NT2/D1 (cell line): ENCODE measurements at regions not wholly inside any gene's neighbourhood (a gene's known extent, or its start where the extent isn't known, plus 50 kb on each side); places are given as distances from the start of the nearest gene placed in this dataset.

Experiments
- DNase-seq: peaks from one replicate; pipeline ENCODE4 v3.0.0-alpha.2; 2011; ENCODE audit warnings: low read depth, low spot score
- H3K27me3 ChIP-seq: 2 replicates; pipeline ENCODE4 v1.6.0; 2011; ENCODE audit warnings: mild to moderate bottlenecking; ENCODE audit not compliant: insufficient read length, insufficient read depth
- H3K36me3 ChIP-seq: 2 replicates; pipeline ENCODE4 v1.6.1; 2011; ENCODE audit warnings: mild to moderate bottlenecking, low read length, mixed read lengths; ENCODE audit not compliant: insufficient read depth, insufficient read length
- H3K4me1 ChIP-seq: 2 replicates; pipeline ENCODE4 v1.5.1; 2011; ENCODE audit not compliant: insufficient read depth, insufficient read length
- H3K4me3 ChIP-seq: 2 replicates; pipeline ENCODE4 v1.5.1; 2011; ENCODE audit warnings: low read depth; ENCODE audit not compliant: insufficient read length
- H3K9ac ChIP-seq: 2 replicates; pipeline ENCODE4 v1.6.0; 2011; ENCODE audit warnings: low read depth; ENCODE audit not compliant: insufficient read length
- H3K9me3 ChIP-seq: 2 replicates; pipeline ENCODE4 v1.5.1; 2011; ENCODE audit warnings: mild to moderate bottlenecking, low read length; ENCODE audit not compliant: insufficient read depth
- SUZ12 ChIP-seq: IDR thresholded peaks from 2 replicates; pipeline ENCODE4 v1.6.1; 2011; ENCODE audit not compliant: insufficient read length, insufficient read depth; ENCODE audit errors: extremely low read depth
- YY1 ChIP-seq: IDR thresholded peaks from 2 replicates; pipeline ENCODE4 v1.6.1; 2011; ENCODE audit not compliant: insufficient read length, insufficient read depth
- ZNF274 ChIP-seq: IDR thresholded peaks from 2 replicates; pipeline ENCODE4 v1.6.1; 2011; ENCODE audit warnings: mild to moderate bottlenecking, low read depth, low read length

GRCh38 chr1:17948594-17948993 lies 159.0 kb upstream of the IGSF21 start:
- TF ChIP-seq ZNF274: no peak
- TF ChIP-seq SUZ12: no peak
- TF ChIP-seq YY1: no peak
- DNase-seq: no peak
- H3K27me3 ChIP-seq: no peaks in the 10 kb centered on the region

GRCh38 chr1:17949511-17949910 lies 158.1 kb upstream of the IGSF21 start:
- no peak for DNase-seq
- no peak overlapping the region for H3K9ac ChIP-seq

More at GRCh38 chr1:17948594-17948993, 159.0 kb upstream of the IGSF21 start:
- Histone ChIP-seq H3K4me1 (peaks cover 7% of the 10 kb centered on the region), H3K4me3 (no peak overlapping the region), H3K9ac (no peak overlapping the region), H3K9me3 (no peaks in the 10 kb centered on the region), H3K36me3 (no peaks in the 10 kb centered on the region)

GRCh38 chr1:17950728-17951127 lies 156.9 kb upstream of the IGSF21 start:
- Histone ChIP-seq H3K9ac (no peak overlapping the region), H3K4me1 (peaks cover 7% of the 10 kb centered on the region), H3K4me3 (no peak overlapping the region), H3K9me3 (no peaks in the 10 kb centered on the region), H3K27me3 (no peaks in the 10 kb centered on the region), H3K36me3 (no peaks in the 10 kb centered on the region)
- no peak for TF ChIP-seq SUZ12
- TF ChIP-seq YY1: no peak
- no peak for TF ChIP-seq ZNF274
- no peak for DNase-seq

More at GRCh38 chr1:17949511-17949910, 158.1 kb upstream of the IGSF21 start:
- TF ChIP-seq SUZ12: no peak
- no peak for TF ChIP-seq ZNF274
- no peak for TF ChIP-seq YY1
- Histone ChIP-seq H3K36me3 (no peaks in the 10 kb centered on the region), H3K9me3 (no peaks in the 10 kb centered on the region), H3K4me3 (no peak overlapping the region), H3K4me1 (peaks cover 7% of the 10 kb centered on the region), H3K27me3 (no peaks in the 10 kb centered on the region)

DNA sequence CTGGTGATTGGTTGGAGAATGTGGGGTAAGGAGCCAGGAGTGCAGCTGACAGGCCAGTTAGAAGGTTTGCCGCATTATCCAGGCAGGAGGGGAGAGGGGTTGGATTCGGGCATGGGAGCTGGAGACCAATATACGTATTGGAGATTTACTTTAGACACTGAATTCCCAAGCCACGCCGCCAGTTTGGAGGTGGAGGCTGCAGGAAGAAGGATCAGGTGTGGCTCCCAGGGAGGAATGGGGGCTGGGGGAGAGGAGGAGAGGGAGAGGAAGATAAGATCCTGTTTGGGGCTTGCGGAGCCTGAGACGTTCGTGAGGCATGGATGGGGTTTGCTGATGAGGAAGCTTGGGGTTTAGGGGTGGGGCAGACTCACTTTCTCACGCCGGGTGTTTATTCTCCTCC lies 155.1 kb upstream of the IGSF21 start:
- no peaks in the 10 kb centered on the region for H3K36me3 ChIP-seq

GRCh38 chr1:17953921-17954320 lies 153.7 kb upstream of the IGSF21 start:
- Histone ChIP-seq H3K4me3 (no peak overlapping the region), H3K36me3 (no peaks in the 10 kb centered on the region), H3K9me3 (no peaks in the 10 kb centered on the region), H3K9ac (no peak overlapping the region), H3K27me3 (no peaks in the 10 kb centered on the region), H3K4me1 (peaks cover 4% of the 10 kb centered on the region)
- TF ChIP-seq YY1 (no peak), SUZ12 (no peak), ZNF274 (no peak)
- no peak for DNase-seq

More for the DNA sequence above, 155.1 kb upstream of the IGSF21 start:
- Histone ChIP-seq H3K4me3 (no peak overlapping the region), H3K27me3 (no peaks in the 10 kb centered on the region), H3K9me3 (no peaks in the 10 kb centered on the region), H3K4me1 (peaks cover 7% of the 10 kb centered on the region), H3K9ac (no peak overlapping the region)
- no peak for DNase-seq
- TF ChIP-seq YY1: no peak
- no peak for TF ChIP-seq SUZ12
- no peak for TF ChIP-seq ZNF274

DNA sequence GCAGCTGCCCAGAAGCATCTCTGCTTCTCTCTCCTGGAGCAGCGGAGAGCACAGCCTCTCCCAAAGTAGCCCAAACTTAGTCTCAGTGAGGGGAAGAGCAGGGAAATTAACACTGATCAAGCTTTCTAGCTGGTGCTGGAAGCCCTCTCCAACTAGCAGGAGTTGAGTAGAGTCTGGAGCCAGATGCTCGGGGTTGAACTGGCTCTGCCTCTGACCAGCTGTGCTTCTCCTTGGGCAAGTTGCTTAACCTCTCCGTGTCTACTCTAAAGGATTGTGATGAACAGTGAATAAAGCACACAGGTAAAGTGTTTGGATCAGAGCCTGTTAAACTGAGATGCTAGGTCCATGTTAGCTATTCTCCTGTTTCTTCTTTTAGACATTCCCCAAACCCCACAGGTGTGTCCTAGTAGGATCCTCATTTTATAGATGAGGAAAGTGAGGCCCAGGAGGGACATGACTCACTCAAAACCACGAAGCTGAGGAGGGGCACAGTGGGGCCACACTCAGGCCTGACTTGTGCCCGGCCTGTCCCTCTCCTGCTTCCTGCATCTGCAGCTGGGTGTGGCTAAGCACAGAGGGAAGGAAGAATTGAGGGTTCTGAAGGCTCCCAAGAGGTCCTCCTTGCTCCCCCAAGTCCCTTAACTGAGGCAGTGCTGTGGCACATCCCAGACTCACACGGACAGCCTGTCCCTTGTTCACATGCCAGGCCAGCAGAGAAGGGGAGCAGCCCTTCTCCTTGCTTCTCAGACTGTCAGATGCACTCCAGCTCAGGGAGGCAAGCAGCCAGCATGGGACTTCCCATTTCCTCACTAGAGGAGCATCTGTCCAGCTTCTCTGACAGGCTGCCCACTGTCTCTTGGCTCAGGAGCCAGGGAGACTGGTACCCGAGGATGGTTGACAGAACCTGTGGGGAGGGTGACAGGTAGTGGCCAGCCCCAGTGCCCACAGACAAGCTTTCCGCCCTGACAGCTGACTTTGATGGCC lies 152.0 kb upstream of the IGSF21 start:
- Histone ChIP-seq H3K9me3 (no peaks in the 10 kb centered on the region), H3K27me3 (no peaks in the 10 kb centered on the region), H3K9ac (no peak overlapping the region), H3K4me3 (no peak overlapping the region), H3K4me1 (peaks cover 3% of the 10 kb centered on the region), H3K36me3 (no peaks in the 10 kb centered on the region)
- no peak for DNase-seq
- TF ChIP-seq ZNF274 (no peak), YY1 (no peak), SUZ12 (no peak)

DNA sequence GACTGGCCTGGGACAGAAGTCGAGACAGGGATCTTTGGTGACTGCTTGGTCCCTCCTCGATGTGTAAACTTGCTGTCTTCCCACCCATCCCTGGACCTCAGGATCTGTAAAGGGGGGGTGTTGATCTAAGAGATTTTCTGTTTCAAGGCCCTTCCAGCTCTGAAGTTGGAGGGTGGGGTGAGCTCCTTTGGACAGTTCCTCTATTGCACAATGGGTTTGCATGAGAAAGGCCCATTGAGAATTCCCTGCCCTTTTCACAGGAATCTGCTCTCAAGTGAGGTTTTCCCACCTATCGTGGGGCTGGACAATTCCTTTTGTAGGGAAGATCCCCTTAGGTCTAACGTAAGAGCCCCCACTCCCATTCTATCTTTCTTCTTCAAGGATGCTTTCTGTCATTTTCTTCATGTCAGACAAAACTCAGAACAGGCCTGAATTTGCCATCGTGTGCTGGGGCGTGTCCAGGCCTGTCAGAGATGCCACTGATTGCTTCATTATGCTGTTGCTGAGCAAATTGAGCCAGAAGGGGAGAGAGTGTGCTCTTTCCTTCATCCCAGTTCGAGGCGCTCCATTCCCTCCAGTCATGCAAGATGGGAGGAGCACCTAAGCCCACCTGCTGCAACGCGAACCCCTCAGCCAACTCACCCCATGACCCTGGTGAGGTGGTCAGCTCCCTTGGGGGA lies 149.9 kb upstream of the IGSF21 start:
- no peaks in the 10 kb centered on the region for H3K36me3 ChIP-seq
- peaks cover 8% of the 10 kb centered on the region for H3K27me3 ChIP-seq
- no peak overlapping the region for H3K9ac ChIP-seq
- TF ChIP-seq YY1: no peak
- TF ChIP-seq ZNF274: no peak
- no peak for TF ChIP-seq SUZ12
- peak; percentile 18 for DNase-seq
- H3K4me3 ChIP-seq: no peak overlapping the region
- H3K9me3 ChIP-seq: no peaks in the 10 kb centered on the region
- peaks cover 2% of the 10 kb centered on the region for H3K4me1 ChIP-seq
